ACHN (cell line): ENCODE measurements at regions not wholly inside any gene's neighbourhood (a gene's known extent, or its start where the extent isn't known, plus 50 kb on each side); places are given as distances from the start of the nearest gene placed in this dataset.

ENCODE experiments used
- DNase-seq: peaks from one replicate; pipeline ENCODE4 v3.0.0-alpha.2; 2015
- in situ Hi-C: cut with HindIII; loops from 2 replicates; pipeline ENCODE4 v1.10.0; 2017; ENCODE audit warnings: low sequenced_read_pairs, low pct_ligation_motif_present, low pct_unique_long_range_greater_than_20kb

DNA sequence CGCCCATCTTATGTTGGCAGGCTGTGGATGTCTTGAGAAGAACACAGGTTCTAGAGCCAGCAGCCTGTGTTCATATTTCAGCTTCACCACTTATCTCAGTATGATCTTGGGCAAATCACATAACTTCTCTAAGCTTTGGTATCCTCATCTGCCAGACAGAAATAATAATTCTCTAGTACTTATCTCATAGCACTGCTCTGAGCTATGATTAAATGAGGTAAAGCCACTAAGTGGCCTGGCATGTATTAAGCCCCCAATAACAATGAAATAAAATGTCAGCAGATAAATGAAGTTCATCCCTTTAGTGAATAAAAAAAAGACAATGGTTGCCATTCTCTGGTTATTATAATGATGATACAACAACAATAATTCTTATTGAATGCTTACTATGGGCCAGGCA lies 104.9 kb upstream of the EEA1 start:
- in situ Hi-C loops, result no loop called here
- DNase-seq, result no peak

- no peak for DNase-seq
Observed at GRCh38 chr12:93039062-93039461, 110.0 kb upstream of the EEA1 start.

DNA sequence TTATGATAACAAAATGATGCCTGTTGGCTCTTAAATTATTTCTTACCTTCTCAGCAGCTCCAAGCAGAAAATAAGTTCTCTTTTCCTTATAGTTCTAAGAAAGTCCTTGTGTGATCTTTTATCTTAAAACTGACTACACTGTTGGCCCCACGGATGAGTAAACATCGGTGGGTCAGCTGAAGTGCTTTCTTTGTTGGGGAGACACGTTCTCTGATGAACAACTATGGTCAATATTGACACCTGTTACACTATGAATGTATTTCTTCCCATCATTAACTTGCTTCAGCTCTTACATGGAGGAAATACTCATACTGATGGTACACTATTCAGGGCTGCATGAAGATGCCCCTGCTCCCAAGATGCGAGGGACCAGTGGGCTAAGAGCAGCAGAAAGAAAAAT lies 110.8 kb upstream of the EEA1 start:
- no peak for DNase-seq
- in situ Hi-C loops, result no loop called here

More at GRCh38 chr12:93039062-93039461, 110.0 kb upstream of the EEA1 start:
- in situ Hi-C loops, result no loop called here

- DNase-seq, result no peak
- in situ Hi-C loops, result no loop called here
Observed at GRCh38 chr12:93040367-93040766, 111.3 kb upstream of the EEA1 start.

DNA sequence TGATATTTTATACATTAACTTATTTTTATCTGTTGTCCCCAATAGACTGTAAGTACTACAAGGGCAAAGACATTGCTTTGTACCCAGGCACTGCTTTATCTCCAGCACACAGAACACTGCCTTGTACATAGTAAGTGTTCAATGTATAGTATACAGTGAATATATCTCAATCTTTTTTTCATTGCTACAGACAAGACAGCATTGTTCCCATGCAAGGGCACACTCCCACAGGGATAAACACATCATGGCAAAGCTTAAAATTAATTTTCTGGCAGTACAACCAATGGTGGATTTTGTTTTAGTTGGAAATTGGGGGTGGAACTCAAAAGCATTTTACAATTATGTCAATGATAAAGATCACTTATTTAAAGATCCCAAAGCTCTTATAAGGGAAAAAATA lies 112.3 kb upstream of the EEA1 start:
- in situ Hi-C loops, result no loop called here
- DNase-seq, result no peak

- in situ Hi-C loops, result no loop called here
Observed at GRCh38 chr12:93042283-93042682, 113.2 kb upstream of the EEA1 start.

DNA sequence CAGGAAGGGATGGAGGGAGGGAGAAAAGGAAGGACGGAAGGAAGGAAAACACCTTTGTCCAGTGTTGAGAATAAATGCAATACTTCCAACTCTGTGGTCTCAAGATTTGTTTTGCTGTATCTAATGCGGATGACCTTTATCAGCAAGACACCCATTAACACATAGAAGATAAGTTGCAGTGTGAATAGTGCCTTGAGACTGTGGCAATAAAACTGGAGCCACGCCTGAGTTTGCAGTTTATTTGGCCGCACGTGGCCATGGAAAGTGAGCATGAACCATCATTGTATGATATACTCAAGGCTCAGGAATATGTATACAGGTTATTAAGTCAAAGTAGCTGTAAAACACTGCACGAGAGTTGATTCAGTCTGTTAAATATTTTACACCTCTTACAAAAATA lies 113.6 kb upstream of the EEA1 start:
- in situ Hi-C loops, result no loop called here
- DNase-seq, result no peak

More at GRCh38 chr12:93042283-93042682, 113.2 kb upstream of the EEA1 start:
- no peak for DNase-seq

GRCh38 chr12:93043192-93043876 lies 114.2 kb upstream of the EEA1 start:
- in situ Hi-C loops, result no loop called here

GRCh38 chr12:93043877-93044209 lies 114.7 kb upstream of the EEA1 start:
- in situ Hi-C loops, result no loop called here
- no peak for DNase-seq

More at GRCh38 chr12:93043192-93043876, 114.2 kb upstream of the EEA1 start:
- no peak for DNase-seq

DNA sequence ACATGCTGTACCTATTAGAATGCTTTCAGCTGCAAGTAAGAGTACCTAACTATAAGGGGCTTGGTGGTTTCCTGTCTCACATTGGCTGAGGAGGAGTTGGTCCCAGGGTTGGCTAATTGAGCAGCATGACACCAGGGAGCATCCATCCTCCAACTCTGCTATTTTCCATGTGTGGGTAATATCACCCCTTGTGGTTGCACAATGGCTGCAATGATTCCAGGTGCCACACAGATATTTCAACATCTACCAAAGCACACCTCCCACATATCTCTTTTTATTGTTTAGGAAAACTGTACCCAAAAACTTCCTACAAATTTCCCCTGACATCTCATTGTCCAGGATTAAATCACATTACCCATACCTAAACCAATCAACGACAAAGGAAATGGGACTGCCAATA lies 118.0 kb upstream of the EEA1 start:
- in situ Hi-C loops, result no loop called here
- no peak for DNase-seq

DNA sequence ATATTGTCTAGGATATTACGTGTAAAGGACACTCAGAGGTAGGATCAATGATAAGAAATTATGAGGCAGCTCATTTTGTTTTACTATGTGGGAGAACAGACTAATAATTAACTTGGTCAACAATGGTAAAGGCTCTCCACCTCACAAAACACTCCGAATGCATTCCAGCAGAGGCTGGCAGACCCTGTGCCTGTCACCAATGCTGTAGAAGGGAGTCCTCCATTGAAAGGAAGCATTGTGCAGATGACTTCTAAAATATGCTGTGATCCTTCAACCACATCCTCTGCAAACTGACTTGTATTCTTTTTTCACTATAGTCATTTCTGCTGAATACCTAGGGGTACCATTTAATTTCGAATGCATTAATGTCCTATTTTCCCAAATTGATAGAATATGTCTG lies 119.6 kb upstream of the EEA1 start:
- in situ Hi-C loops, result no loop called here
- no peak for DNase-seq

- in situ Hi-C loops, result no loop called here
- DNase-seq, result no peak
Observed at GRCh38 chr12:93050026-93050747, 121.1 kb upstream of the EEA1 start.

- in situ Hi-C loops, result no loop called here
- DNase-seq, result no peak
Observed at GRCh38 chr12:93050748-93051081, 121.6 kb upstream of the EEA1 start.

- DNase-seq, result no peak
- in situ Hi-C loops, result no loop called here
Observed at GRCh38 chr12:93054021-93054420, 124.9 kb upstream of the EEA1 start.

- no peak for DNase-seq
- in situ Hi-C loops, result no loop called here
Observed at GRCh38 chr12:93055221-93055620, 126.1 kb upstream of the EEA1 start.

GRCh38 chr12:93056971-93057535 lies 128.0 kb upstream of the EEA1 start:
- in situ Hi-C loops, result no loop called here
- DNase-seq, result no peak

DNA sequence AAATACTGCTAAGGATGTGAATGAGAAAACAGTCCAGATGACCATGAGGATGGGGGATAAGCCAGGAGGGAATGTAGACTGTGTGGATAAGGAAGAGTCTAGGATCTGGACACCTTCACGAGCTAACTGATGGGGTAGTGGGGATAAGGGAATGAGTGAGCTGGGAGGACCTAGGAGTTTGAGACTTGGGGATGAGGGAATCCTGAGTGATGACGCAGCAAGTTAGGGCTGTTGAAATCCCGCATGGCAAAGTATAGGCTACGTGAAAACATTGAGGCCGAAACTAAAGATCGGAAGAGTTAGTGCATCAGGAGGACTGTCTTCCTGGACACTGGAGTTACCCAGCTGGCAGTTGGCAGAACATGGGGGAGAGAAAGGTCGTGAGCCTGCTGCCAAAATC lies 129.2 kb upstream of the EEA1 start:
- DNase-seq, result no peak
- in situ Hi-C loops, result no loop called here

GRCh38 chr12:93059288-93059687 lies 130.2 kb upstream of the EEA1 start:
- no peak for DNase-seq
- in situ Hi-C loops, result no loop called here

GRCh38 chr12:93059925-93060665 lies 131.0 kb upstream of the EEA1 start:
- DNase-seq, result no peak
- in situ Hi-C loops, result no loop called here
